Neuronal stem cell (in vitro differentiated cells): ENCODE measurements at regions not wholly inside any gene's neighbourhood (a gene's known extent, or its start where the extent isn't known, plus 50 kb on each side); places are given as distances from the start of the nearest gene placed in this dataset.

Source experiments
- DNase-seq: peaks from one replicate; pipeline ENCODE4 v3.0.0-alpha.2; 2013; ENCODE audit warnings: low spot score
- H2AFZ ChIP-seq: one replicate; pipeline ENCODE4 v1.6.1; 2013; ENCODE audit warnings: mild to moderate bottlenecking, low read length, inconsistent platforms
- H2AK5ac ChIP-seq: 2 replicates; pipeline ENCODE4 v1.6.1; 2013; ENCODE audit warnings: low read depth, mild to moderate bottlenecking, inconsistent platforms, low read length, moderate library complexity, mixed read lengths
- H2BK120ac ChIP-seq: 2 replicates; pipeline ENCODE4 v1.6.1; 2013; ENCODE audit warnings: low read depth, mild to moderate bottlenecking, inconsistent platforms, low read length, moderate library complexity, mixed read lengths
- H2BK12ac ChIP-seq: one replicate; pipeline ENCODE4 v1.6.1; 2013; ENCODE audit warnings: low read length, inconsistent platforms
- H2BK15ac ChIP-seq: 2 replicates; pipeline ENCODE4 v1.6.1; 2013; ENCODE audit warnings: mild to moderate bottlenecking, low read length, inconsistent platforms, mixed read lengths
- H2BK5ac ChIP-seq: one replicate; pipeline ENCODE4 v1.6.1; 2013; ENCODE audit warnings: inconsistent platforms, mild to moderate bottlenecking, low read length, moderate library complexity
- H3K14ac ChIP-seq: one replicate; pipeline ENCODE4 v1.6.1; 2013; ENCODE audit warnings: low read length, inconsistent platforms
- H3K18ac ChIP-seq: 2 replicates; pipeline ENCODE4 v1.6.1; 2013; ENCODE audit warnings: low read length, inconsistent platforms
- H3K23ac ChIP-seq: 2 replicates; pipeline ENCODE4 v1.6.1; 2013; ENCODE audit warnings: low read depth, mild to moderate bottlenecking, mixed read lengths, low read length, inconsistent platforms; ENCODE audit not compliant: poor library complexity
- H3K27ac ChIP-seq: replicated peaks from 3 replicates; pipeline ENCODE4 v1.5.1; 2013; ENCODE audit warnings: low read length, inconsistent platforms
- H3K27me3 ChIP-seq, 3 experiments: 2 replicates each; pipeline ENCODE4 v1.6.1; 2013; ENCODE audit warnings: low read length in 3 of 3, mild to moderate bottlenecking in 2 of 3, inconsistent platforms in 1 of 3, low read depth in 1 of 3, mixed read lengths in 1 of 3, moderate library complexity in 1 of 3; ENCODE audit not compliant: control insufficient read depth in 3 of 3, insufficient read depth in 3 of 3
- H3K36me3 ChIP-seq, 2 donors: replicated peaks in 1 of 2; 2 replicates each; pipeline ENCODE4 v1.6.1; 2013; ENCODE audit warnings: low read length in 2 of 2; ENCODE audit not compliant: control insufficient read depth in 2 of 2, insufficient read depth in 2 of 2
- H3K4ac ChIP-seq: 2 replicates; pipeline ENCODE4 v1.6.1; 2013; ENCODE audit warnings: inconsistent platforms, mild to moderate bottlenecking, low read length, moderate library complexity
- H3K4me1 ChIP-seq, 2 donors: 1 replicate in 1 of 2; 2 replicates in 1 of 2; pipeline ENCODE4 v1.6.1; 2013; ENCODE audit warnings: low read length in 2 of 2, low read depth in 1 of 2; ENCODE audit not compliant: control insufficient read depth in 2 of 2, insufficient read depth in 1 of 2
- H3K4me2 ChIP-seq: one replicate; pipeline ENCODE4 v1.6.1; 2013; ENCODE audit warnings: mild to moderate bottlenecking, low read length, inconsistent platforms; ENCODE audit not compliant: insufficient read depth, poor library complexity, severe bottlenecking
- H3K4me3 ChIP-seq, 2 donors: 2 replicates each; pipeline ENCODE4 v1.5.1; 2013; ENCODE audit warnings: low read length in 2 of 2, mild to moderate bottlenecking in 2 of 2, inconsistent platforms in 1 of 2, moderate library complexity in 1 of 2
- H3K79me1 ChIP-seq: one replicate; pipeline ENCODE4 v1.6.1; 2013; ENCODE audit warnings: low read depth, mild to moderate bottlenecking, inconsistent platforms, low read length, moderate library complexity
- H3K9ac ChIP-seq: one replicate; pipeline ENCODE4 v1.6.1; 2013; ENCODE audit warnings: mild to moderate bottlenecking, low read depth, low read length, inconsistent platforms; ENCODE audit not compliant: poor library complexity
- H3K9me3 ChIP-seq, 2 donors: replicated peaks in 1 of 2; 2 replicates each; pipeline versions ENCODE3 to v1.6.1; 2013; ENCODE audit warnings: low read length in 2 of 2, mild to moderate bottlenecking in 2 of 2, inconsistent platforms in 1 of 2, low read depth in 1 of 2, mixed read lengths in 1 of 2, moderate library complexity in 1 of 2; ENCODE audit not compliant: control insufficient read depth in 2 of 2, insufficient read depth in 1 of 2
- H4K8ac ChIP-seq: one replicate; pipeline ENCODE4 v1.6.1; 2013; ENCODE audit warnings: low read depth, mild to moderate bottlenecking, inconsistent platforms, low read length, moderate library complexity
- H4K91ac ChIP-seq: one replicate; pipeline ENCODE4 v1.6.1; 2013; ENCODE audit warnings: low read length, low read depth, mild to moderate bottlenecking, inconsistent platforms; ENCODE audit not compliant: poor library complexity
- WGBS, 2 donors: extraction: QIAGEN DNeasy Blood & Tissue Kit; methylation state at CpG; one replicate each; pipeline ENCODE4 v1.1.7; 2013; ENCODE audit warnings: missing lambda C conversion rate in 2 of 2, mixed read lengths in 1 of 2; ENCODE audit not compliant: insufficient read length in 2 of 2, insufficient replicate concordance in 1 of 2; ENCODE audit errors: extremely low coverage in 2 of 2; 5-methylcytosine and 5-hydroxymethylcytosine counted together

- Histone ChIP-seq H3K27me3 (no peaks in the 10 kb centered on the region), H3K4me1 (no peaks in the 10 kb centered on the region), H3K4me2 (no peak overlapping the region), H2AFZ (no peak overlapping the region), H3K9ac (no peak overlapping the region), H3K9me3 (no peaks in the 10 kb centered on the region), H3K36me3 (no peaks in the 10 kb centered on the region), H3K4ac (peak overlapping the region; percentile 93), H4K8ac (no peak overlapping the region), H2BK5ac (no peak overlapping the region), H3K14ac (no peak overlapping the region), H4K91ac (no peak overlapping the region), H3K79me1 (no peaks in the 10 kb centered on the region), H2AK5ac (no peak overlapping the region), H2BK15ac (no peak overlapping the region), H3K18ac (no peak overlapping the region), H3K4me3 (no peak overlapping the region), H3K27ac (no peak overlapping the region), H2BK120ac (no peak overlapping the region), H2BK12ac (no peak overlapping the region), H3K23ac (no peak overlapping the region)
- no peak for DNase-seq
- no CpG with 5 or more reads among the region's 7 CpGs for WGBS, 2 donors
Observed at GRCh38 chr2:195602687-195603086, 54.3 kb upstream of the SLC39A10 start.

- Histone ChIP-seq H2AK5ac (no peak overlapping the region), H3K27me3 (no peaks in the 10 kb centered on the region), H3K23ac (no peak overlapping the region), H3K4ac (no peak overlapping the region), H2BK15ac (no peak overlapping the region), H4K8ac (no peak overlapping the region), H3K4me1 (no peaks in the 10 kb centered on the region), H3K4me2 (no peak overlapping the region), H2AFZ (no peak overlapping the region), H3K79me1 (no peaks in the 10 kb centered on the region), H3K27ac (no peak overlapping the region), H4K91ac (no peak overlapping the region), H3K9me3 (no peaks in the 10 kb centered on the region), H2BK120ac (no peak overlapping the region), H2BK12ac (no peak overlapping the region), H2BK5ac (no peak overlapping the region), H3K4me3 (no peak overlapping the region), H3K18ac (no peak overlapping the region), H3K14ac (no peak overlapping the region), H3K9ac (no peak overlapping the region), H3K36me3 (no peaks in the 10 kb centered on the region)
- no peak for DNase-seq
- WGBS, 2 donors: no CpG with 5 or more reads among the region's 6 CpGs
Observed at GRCh38 chr2:195601361-195601760, 55.7 kb upstream of the SLC39A10 start.

- Histone ChIP-seq H3K36me3 (no peaks in the 10 kb centered on the region), H3K27ac (no peak overlapping the region), H3K79me1 (no peaks in the 10 kb centered on the region), H4K91ac (no peak overlapping the region), H3K4me3 (no peak overlapping the region), H3K9me3 (no peaks in the 10 kb centered on the region), H2AFZ (no peak overlapping the region), H4K8ac (no peak overlapping the region), H2BK120ac (no peak overlapping the region), H2BK15ac (no peak overlapping the region), H2AK5ac (no peak overlapping the region), H3K4me2 (no peak overlapping the region), H3K23ac (no peak overlapping the region), H3K18ac (no peak overlapping the region), H2BK5ac (no peak overlapping the region), H2BK12ac (no peak overlapping the region), H3K14ac (no peak overlapping the region), H3K4ac (no peak overlapping the region), H3K9ac (no peak overlapping the region), H3K27me3 (no peaks in the 10 kb centered on the region), H3K4me1 (no peaks in the 10 kb centered on the region)
- no peak for DNase-seq
Observed at GRCh38 chr2:195600778-195601177, 56.2 kb upstream of the SLC39A10 start.

GRCh38 chr2:195596840-195597239, 60.2 kb upstream of the SLC39A10 start:
- Histone ChIP-seq H4K91ac (no peak overlapping the region), H3K18ac (no peak overlapping the region), H2BK120ac (no peak overlapping the region), H2AK5ac (no peak overlapping the region), H3K14ac (no peak overlapping the region), H3K79me1 (no peaks in the 10 kb centered on the region), H3K4me2 (no peak overlapping the region), H3K4me1 (peaks cover 0 to 3% of the 10 kb centered on the region in 2 donors), H3K36me3 (no peaks in the 10 kb centered on the region), H3K27me3 (no peaks in the 10 kb centered on the region), H2AFZ (no peak overlapping the region), H3K9ac (no peak overlapping the region), H2BK12ac (no peak overlapping the region), H2BK5ac (no peak overlapping the region), H3K27ac (no peak overlapping the region), H3K4me3 (no peak overlapping the region), H2BK15ac (no peak overlapping the region), H3K9me3 (no peaks in the 10 kb centered on the region), H3K23ac (no peak overlapping the region), H4K8ac (no peak overlapping the region), H3K4ac (no peak overlapping the region)
- DNase-seq: no peak
- WGBS, 2 donors: no CpG with 5 or more reads among the region's 3 CpGs
